ENCODE measurements at regions not wholly inside any gene's neighbourhood (a gene's known extent, or its start where the extent isn't known, plus 50 kb on each side); places are given as distances from the start of the nearest gene placed in this dataset.

DNA sequence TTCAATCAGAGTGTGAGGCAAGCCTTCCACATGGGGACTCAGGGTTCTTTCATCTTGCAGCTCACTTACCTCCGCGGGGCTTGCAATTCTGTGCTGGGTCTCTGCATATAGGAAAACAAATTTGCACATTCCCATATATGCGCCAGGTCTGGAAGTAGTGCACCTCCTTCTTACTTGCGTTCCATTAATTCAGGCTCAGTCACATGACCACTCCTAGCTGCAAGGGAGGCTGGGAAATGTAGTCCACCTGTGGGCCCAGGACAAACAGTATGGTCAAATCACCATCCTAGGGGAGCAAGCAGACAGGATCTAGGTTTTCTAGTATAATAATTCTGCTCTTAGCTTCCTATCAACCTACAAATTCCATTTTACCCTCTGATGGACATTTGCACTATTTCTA, 160.4 kb downstream of the AACS start:
- DNase-seq (ENCODE audit: low read depth in 2 of 2): no peak

DNA sequence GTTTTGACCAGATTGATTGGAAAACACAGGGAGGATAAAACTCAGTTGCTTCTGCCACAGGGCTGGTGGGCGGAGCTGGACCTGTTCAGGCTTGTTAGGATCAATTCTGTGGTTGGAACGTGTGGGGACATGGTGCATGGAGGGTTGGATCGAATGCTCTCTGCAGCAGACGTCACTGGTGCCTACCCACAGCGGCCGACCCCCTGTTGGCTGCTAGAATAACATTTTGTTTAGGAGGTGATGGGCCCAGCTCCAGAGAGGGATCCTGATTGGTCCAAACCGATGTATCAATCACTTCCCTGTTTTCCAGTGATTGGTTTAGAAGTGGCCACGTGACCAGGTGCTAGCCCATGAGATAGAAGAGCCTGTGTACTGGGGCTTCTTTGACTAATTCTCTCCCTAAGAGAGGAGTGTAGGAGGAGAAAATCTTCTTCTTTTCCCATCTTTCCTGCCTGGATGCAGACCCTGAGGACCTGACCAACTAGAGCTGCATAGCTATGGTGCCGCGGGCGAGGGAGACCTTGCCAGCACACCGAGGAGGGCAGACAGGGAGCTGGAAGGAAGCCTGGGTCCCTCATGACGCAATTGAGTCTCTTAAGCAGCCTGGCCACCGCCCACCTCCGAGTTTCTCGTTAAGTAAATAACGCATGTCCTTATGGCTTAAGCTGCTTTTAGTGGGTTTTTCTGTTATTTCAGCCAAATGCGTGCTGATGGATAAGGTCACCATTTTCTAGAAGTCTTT, 163.5 kb downstream of the AACS start:
- DNase-seq (ENCODE audit: low read depth in 2 of 2): no peak

DNA sequence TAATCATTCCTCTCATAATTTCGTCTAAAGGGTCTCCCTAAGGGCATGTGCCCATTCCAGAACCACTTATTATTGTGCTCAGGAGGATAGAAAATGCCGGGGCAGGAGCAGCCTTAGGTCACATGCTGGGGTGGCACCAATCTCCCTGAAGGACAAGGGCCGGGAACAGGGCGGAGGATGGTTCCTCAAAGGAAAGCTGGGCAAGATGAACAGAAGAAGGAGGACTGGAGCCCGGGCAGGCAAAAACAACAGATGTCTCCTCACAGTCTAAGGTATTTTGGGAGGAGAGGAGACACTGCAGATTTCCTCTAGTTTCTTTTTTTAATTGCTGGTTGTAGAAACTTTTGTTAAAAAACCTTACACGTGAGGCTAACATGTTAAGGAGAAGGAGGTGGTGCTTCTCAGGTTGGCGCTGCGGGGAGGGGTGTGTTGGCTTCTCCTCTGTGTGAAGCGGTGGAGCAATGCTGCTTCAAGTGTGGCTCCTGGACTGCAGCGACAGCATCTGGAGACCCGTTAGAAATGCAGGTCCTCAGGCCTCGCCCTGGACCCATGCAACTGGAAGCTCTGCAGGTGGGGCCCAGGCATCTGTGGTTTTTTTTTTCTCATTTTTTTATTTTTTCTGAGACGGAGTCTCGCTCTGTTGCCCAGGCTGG, 164.8 kb downstream of the AACS start:
- no peak for DNase-seq (ENCODE audit: low read depth in 2 of 2)

DNA sequence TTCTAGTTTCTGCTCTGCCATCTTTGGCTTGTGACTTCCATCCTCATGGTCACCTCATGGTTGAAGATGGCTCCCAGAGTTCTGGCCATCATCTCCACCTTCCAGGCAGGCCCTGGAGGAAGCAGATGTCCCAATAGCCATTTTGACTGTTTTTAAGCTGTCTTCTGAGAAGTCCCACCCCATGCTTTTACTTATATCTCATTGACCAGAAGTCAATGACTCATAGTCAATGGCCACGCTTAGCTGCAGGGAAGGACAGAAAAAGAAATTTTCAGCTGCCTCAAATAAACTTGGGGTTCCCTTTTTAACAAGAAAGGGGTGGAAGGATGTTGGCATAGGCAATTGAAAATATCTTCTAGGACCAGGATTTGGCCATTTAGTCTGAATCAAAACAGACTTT, 168.1 kb downstream of the AACS start:
- DNase-seq (ENCODE audit: low read depth in 2 of 2): no peak

DNA sequence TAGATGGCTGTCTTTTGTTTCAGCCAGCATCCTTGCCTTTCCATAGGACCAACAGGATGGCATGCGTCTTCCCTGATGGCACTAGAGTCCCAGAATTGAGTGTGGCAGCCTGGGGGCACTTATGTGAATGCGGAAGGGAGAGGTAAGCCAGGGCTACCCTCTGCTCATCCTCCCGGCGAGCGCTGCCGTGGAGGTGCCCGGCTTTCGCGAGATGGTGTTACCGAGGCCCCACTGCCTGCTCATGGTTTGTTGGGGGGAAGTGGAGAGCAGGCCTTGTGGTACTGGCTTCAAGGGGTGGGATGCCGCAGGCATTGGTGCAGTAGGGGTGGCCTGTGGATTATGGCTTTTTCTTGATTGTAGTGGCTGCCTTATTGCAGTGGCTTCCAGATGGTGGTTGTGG, 174.3 kb downstream of the AACS start:
- DNase-seq (ENCODE audit: low read depth in 2 of 2): no peak

DNA sequence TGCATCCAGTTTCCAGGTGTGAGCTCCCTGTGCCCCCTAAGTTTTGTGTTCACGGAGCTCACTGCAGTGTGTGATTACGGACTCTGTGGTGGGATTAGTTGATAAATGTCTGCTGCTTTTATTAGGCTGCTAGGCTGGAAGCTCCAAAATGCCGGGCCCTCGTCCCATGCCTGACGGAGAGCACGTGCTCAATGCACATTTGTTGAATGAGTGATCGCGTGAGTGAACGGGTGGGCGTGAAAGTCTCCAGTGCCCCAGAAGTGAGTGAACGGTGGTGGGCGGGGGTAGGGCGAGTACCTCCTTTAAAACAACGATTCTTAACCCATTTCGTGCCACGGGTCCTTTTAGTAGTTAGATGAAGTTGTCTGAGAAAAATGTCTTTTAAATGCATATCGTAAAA, 175.5 kb downstream of the AACS start:
- DNase-seq (ENCODE audit: low read depth in 2 of 2): no peak

DNA sequence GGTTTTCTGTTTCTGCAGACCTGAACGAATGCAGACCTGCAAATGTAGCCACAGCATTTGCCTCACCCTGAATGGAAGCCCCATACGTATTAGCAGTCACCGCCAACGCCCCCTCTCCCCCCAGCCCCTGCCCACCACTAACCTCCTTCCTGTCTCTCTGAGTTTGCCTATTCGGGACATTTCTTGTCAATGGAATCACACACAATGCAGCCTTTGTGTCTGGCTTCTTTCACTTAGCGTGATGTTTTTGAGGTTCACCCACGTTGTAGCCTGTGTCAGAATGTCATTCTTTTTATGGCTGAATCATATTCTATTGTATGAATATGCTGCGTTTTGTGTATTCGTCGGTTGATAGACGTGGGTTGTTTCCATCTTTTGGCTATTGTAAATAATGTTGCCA, 178.6 kb downstream of the AACS start:
- DNase-seq (ENCODE audit: low read depth in 2 of 2): no peak

DNA sequence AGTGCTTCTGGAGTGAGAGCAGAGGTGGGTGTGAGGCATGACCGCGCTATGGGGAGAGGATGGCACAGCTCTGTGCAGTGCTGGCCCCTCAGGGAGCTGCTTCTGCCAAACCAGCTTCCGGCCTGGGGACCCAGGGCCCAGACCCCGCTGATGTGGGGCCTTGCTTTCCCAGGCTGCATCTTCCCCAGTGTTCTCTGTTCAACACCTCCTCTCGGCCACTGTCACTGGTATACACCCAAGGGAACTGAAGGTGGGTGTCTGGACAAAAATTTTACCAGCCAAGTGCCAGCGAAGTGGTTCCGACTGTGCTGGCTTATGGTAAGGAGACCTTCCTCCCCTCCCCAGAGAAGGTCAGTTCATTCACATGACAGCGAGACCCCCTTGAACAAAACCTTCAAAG, 179.1 kb downstream of the AACS start:
- no peak for DNase-seq (ENCODE audit: low read depth in 2 of 2)

DNA sequence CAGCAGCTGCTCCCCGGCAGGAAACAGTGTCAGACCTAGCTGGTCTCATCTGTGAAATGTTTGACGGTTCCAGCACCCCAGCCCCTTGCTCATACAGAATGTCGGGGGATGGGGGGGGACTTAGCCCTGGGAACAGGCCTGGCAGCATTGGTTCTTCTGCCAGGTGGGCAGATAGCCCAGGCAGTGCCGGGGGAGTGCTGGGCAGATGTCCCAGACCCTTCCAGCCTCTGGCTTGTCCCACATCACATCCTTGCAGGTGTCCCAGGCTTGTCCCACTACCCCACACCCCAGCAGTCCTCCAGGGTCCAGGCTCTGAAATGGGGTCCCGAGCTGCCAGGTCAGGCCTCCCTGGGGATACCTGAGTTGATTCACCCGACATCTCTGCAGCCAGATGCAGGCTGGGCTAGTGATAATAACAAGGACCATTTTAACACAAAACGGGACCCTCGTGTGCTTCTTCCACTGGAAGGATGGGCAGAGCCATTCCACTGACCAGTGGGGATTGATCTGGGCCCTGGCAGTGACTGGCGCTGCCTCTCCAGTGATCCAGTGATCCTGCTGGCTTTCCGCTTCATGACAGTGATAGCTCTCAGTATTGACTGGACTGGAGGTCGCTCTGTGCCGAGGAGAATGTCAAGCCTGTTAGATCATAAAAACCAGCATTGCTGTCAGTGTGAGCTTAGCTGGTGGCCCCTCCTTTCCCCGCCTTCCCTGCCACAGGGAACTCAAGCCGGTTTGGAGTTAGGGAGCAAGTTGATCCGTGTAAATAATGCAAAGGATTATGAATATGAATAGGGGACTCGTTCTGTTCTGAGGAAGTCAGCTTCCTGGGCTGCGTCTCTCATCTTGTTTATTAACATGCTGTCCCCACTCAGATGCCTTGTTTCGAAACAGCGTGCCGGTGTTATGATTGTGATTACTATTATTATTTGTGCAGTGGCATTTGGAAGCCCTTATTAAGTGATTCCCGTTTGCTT, 180.6 kb downstream of the AACS start:
- no peak for DNase-seq (ENCODE audit: low read depth in 2 of 2)

DNA sequence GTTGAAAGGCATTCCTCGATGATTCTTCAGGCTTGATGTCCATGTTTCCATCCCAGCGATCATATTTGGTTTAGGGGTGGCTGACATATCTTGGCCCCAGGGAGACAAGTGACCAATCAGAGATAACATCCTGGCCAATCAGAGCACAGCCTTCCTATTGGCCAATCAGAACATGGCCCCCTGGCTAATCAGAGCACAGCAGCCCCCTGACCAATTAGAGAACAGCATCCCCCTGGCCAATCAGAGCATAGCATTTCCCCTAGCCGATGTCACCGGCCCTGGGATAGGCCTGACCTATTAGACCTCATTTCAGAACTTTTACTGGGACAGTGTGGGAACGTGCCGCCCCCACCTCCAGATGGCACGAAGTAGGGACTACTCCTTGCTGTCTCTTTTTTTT, 182.2 kb downstream of the AACS start:
- no peak for DNase-seq (ENCODE audit: low read depth in 2 of 2)

DNA sequence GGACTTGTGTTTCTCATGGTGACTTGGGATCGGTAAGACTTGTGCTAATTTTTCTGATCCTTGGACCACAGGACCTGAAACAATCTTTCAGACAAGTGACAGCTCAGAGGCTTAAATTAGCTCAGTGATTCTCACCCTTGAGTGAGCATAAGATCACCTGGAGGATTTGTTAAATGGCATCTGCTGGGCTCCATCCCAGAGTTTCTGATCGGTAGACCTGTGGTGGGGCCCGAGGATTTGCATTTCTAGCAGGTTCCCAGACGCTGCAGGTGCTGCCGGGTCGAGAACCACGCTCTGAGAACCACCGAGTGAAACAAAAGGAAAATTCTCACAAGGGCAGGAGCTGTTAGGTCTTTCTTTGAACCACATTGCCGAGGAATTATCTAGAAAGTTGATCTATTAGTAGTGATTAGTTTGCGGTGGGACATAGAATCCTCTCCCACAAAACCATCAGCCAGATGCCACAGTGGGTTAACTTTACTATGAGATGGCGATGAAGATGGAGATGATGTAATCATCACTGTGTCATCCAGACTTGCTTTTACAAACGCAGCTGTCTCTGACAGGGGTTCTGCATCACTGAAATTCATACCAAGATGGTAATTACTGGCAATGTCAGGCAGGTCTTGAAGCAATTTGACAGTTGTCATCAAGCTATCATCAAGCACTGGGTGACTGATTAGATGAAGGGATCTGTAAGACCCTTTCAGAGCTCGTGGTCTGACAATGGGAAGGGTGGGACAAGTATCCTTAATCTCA, 184.0 kb downstream of the AACS start:
- DNase-seq (ENCODE audit: low read depth in 2 of 2): no peak

DNA sequence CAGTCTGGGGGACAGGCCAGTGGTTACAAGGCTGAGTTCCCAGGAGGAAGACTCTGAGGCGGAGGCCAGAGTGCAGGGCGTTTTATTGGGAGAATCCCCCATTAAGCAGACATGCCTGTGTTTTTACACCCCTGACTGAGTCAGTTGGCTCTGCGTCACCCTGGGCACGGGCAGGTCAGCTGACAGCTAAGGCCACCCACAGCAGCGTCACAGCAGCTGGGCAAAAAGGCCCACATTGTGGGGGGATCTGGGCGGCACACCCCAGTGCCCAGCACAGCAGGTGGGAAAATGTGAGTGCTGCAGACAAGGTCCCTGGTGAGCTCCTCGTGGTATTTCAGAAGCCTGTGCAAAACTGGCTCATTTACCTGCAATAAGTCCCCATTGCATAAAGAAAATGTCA, 184.7 kb downstream of the AACS start:
- DNase-seq (ENCODE audit: low read depth in 2 of 2): no peak

DNA sequence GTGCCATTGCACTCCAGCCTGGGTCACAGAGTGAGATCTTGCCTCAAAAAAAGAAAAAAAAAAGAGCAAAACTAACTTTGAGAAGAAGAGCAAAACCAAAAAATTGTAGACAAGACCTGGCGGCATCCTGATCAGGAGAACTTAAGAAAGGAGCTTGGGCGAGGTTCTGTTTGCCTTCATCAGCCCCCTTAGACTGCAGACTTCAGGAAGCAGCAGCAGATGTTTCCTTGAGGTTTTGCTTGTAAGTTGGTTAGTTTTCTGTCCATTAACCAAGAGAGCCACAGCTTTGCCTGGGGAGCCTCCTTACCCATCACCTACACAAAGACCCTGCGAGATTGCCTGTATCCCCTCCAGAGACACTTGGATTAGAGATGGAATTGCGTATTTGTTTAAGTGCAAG, 189.0 kb downstream of the AACS start:
- DNase-seq (ENCODE audit: low read depth in 2 of 2): no peak

DNA sequence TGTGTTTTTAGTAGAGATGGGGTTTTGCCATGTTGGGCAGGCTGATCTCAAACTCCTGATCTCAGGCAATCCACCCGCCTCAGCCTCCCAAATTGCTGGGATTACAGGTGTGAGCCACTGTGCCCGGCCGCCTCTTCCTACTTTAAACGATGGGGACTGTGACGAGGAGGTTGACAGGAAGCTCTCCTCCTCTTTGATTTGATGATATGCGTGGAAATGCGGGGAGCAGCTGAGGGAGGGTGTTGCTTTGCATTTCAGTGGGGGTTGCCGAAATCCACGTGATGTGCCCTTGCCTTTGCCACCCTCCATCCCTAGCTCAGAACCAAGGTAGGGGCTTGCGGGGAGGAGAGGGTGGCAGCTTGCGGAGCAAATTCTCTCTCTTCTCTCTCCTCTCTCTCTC, 189.6 kb downstream of the AACS start:
- DNase-seq (ENCODE audit: low read depth in 2 of 2): no peak

DNA sequence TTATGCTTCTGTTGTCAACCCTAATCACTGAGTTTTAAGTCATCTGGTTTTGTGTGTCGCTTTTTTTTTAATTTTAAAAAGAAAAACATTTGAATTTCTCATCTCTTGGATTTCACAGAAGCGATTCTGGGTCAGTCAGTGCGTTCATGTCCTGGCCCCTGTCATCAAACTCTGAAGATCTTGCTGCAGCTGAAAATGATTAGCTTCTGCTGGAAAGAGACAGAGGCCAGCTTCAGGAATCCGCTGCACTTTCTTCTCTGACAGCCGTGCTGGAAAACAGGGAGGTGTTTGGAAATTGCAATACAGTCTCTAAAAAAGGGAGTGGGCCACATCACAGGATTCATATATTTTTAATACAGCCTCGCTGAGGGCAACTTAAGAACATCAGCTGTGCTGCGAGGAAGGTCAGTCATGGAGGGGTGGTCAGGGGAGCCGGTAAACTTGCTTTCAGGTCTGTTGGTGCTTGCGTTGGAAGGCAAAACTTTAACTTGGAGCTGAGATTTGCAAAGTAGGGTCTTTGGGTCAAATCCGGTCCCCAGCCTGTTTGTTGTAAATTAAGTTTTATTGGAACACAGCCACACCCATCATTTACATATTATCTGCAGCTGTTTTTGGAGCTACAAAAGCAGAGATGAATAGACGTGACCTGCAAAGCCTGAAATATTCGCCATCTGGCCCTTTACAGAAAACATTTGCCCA, 190.8 kb downstream of the AACS start:
- DNase-seq (ENCODE audit: low read depth in 2 of 2): no peak

DNA sequence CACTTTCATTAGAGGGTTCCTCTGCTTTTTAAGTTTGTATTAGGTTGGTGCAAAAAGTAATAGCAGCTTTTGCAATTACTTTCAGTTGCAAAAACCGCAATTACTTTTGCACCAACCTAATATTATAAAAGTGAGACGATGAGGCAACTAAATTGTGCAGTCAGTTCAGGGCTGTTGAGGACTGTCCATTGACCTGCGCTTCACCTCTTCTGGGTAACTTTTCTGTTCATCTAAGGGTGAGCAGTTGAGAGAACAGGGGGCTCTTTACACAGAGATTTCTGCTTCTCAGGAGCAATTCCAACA, 191.3 kb downstream of the AACS start:
- no peak for DNase-seq (ENCODE audit: low read depth in 2 of 2)

DNA sequence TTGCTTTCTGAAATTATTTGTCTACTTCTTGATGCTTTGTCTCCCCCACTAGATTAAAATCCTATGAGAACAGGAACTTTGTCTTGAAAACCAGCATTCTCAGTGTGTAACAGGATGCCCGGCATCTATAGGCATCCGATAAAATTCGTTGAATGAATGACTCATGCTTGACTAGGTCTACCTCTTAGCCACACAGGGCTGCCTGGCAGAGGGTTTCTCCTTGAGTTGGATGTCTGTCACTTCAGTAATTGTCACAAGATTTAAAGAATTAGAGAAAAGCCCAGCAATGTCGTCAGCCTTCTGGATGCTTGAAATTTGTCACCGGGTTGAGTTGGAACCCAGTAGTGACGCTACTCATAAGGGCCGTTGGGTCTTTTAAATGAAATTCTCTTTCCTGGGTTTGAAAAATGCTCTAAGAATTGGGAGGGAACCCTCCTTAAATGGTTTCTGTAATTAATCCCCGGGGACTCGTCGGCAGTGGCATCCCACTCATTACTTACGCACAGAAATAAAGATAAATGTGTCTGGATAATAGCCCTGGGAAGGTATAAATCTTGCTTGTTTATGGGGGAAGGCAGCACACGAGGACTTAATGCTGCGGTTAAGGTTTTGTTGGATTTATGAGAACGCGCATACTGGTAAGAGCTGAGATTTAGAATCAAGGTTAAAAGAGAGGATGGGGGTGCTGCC, 194.1 kb downstream of the AACS start:
- DNase-seq (ENCODE audit: low read depth in 2 of 2): no peak

DNA sequence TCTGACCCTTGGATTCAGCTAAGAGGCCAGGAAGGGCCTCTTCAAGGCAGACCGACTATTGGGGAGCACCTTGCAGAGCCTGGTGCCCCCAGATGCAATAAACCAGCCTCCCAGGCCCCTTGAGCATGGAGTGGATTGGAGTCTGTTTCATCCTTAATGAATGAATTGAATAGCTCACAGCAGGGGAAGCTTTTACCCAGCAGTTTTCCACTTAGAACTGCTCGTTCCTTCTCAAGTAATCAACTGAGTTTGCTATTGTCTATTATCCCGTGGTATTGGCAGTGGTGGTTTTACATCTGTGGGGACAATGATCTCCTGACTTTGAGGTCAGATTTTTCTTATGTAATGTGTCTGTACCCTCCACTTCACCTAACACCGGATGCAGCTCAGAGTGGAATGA, 197.6 kb downstream of the AACS start:
- DNase-seq (ENCODE audit: low read depth in 2 of 2): no peak

DNA sequence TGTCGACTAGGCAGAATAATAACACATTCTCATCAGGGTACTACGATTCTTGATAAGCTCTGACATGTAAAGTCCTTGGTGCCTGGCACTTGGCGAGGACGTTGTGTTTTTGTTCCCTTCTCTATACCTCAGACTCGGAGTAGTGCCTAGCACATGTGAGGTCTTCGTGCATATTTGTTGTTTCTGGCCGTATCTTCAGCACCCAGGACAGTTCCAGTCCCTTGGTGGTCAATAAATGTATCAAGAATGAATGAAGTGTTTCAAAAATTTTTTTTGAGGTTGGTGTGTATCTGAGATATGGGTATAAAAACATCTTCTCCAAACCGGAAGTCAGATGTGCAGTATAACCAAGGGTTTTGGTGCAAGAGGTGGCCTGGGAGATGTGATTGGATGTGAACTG, 198.2 kb downstream of the AACS start:
- no peak for DNase-seq (ENCODE audit: low read depth in 2 of 2)

DNA sequence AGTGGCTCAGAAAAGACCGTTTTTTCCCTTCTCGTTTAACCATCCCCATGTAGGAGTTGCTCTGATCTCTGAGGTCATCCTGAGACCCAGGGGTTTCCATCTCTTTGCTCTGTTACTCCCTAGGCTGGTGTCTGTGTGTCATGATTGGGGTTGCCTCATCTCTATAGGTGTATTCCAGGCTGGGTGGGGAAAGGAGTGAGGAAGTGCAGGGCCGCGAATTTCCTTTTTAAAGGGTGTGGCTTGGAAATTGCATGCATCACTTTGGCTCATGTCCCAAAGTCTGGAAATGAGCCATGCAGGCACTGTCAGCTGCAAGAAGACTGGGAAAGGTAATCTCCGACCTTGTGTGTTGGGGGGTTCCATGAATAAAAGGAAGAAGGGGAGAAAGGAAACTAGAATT, 201.9 kb downstream of the AACS start:
- DNase-seq (ENCODE audit: low read depth in 2 of 2): no peak

DNA sequence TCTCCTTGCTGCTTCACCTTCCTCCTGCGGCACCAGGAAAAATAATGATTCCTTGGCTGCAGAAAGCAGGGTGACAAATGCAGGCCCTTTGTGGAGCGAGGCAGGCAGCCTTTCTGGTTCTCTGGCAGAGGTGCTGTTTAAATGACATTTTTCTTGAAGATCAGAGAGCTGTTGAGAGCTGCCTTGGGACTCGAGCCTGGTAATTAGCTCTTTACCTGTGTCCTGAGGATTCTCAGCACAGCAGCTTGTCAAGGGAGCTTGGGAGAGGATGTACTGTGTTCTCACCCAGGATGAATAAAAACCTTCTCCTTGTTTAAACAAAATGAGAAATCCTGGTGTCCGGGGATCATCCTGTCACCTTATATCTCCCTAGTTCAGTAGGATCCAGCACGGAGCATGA, 204.0 kb downstream of the AACS start:
- DNase-seq (ENCODE audit: low read depth in 2 of 2): no peak
